22Rv1 (cell line): ENCODE measurements at regions not wholly inside any gene's neighbourhood (a gene's known extent, or its start where the extent isn't known, plus 50 kb on each side); places are given as distances from the start of the nearest gene placed in this dataset.

Experiments used
- H3K27ac ChIP-seq: fragments of 450-650 bp; 2 replicates; pipeline ENCODE4 v1.5.1; 2017
- ZFX ChIP-seq: fragments of 450-650 bp; IDR thresholded peaks from 2 replicates; pipeline ENCODE4 v1.6.1; 2017; ENCODE audit warnings: antibody characterized with exemption, borderline replicate concordance
- TF ChIP-seq, protein P1 (sequence below): fragments of 450-650 bp; IDR thresholded peaks from 2 replicates; pipeline ENCODE4 v1.5.1; 2017; ENCODE audit warnings: mild to moderate bottlenecking

DNA sequence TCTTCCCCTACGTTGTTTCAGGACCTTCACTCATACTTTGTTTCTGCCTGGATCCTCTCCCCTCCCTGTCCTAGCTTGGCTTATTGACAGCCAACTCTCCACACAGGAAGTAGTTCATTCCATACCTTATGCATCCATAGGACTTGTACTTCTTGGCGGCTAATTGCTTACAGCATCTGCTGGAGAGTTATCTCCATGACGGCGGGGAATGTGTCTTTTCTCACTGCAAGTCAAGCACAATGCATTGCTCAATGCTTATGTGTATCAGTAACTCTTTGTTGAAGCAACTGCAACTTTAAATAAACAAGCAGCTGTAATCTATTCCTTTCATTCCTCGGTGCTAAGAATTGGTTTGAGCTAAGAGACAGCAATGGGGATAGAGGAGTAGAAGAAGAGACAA, 551.3 kb upstream of the EPHA7 start:
- no peak for TF ChIP-seq ZFX
- TF ChIP-seq, protein P1, sequence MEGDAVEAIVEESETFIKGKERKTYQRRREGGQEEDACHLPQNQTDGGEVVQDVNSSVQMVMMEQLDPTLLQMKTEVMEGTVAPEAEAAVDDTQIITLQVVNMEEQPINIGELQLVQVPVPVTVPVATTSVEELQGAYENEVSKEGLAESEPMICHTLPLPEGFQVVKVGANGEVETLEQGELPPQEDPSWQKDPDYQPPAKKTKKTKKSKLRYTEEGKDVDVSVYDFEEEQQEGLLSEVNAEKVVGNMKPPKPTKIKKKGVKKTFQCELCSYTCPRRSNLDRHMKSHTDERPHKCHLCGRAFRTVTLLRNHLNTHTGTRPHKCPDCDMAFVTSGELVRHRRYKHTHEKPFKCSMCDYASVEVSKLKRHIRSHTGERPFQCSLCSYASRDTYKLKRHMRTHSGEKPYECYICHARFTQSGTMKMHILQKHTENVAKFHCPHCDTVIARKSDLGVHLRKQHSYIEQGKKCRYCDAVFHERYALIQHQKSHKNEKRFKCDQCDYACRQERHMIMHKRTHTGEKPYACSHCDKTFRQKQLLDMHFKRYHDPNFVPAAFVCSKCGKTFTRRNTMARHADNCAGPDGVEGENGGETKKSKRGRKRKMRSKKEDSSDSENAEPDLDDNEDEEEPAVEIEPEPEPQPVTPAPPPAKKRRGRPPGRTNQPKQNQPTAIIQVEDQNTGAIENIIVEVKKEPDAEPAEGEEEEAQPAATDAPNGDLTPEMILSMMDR, result no peak
- no peak overlapping the region for H3K27ac ChIP-seq

- TF ChIP-seq, protein P1, result no peak
- H3K27ac ChIP-seq, result no peak overlapping the region
Observed at GRCh38 chr6:93968126-93968525, 548.8 kb upstream of the EPHA7 start.

- no peak overlapping the region for H3K27ac ChIP-seq
- TF ChIP-seq ZFX, result no peak
- TF ChIP-seq, protein P1, result no peak
Observed at GRCh38 chr6:93964926-93965325, 545.6 kb upstream of the EPHA7 start.

DNA sequence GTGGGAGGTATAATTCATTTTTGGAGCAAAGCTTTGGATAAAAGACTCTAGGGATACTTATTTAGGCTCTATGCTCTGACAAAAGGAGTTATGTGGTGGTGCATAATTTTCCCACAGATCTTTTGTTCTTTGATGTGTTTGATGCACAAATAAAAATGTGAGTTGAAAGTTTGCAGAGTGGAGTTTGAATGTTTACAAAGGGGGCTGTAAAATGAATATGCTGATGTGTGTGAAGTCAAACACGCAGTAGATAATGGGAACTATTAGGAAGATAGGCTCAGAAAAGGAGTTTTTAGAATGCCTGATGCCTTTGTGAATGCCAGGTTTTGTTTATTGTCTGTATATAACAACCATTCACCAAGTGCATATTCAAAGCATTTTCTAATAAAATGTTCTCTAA, 545.0 kb upstream of the EPHA7 start:
- TF ChIP-seq, protein P1, result no peak
- TF ChIP-seq ZFX, result no peak
- no peak overlapping the region for H3K27ac ChIP-seq

GRCh38 chr6:93962566-93962965, 543.2 kb upstream of the EPHA7 start:
- TF ChIP-seq, protein P1, result no peak
- H3K27ac ChIP-seq, result no peak overlapping the region

GRCh38 chr6:93954584-93954983, 535.2 kb upstream of the EPHA7 start:
- no peak for TF ChIP-seq ZFX
- TF ChIP-seq, protein P1, result no peak
- H3K27ac ChIP-seq, result no peak overlapping the region

DNA sequence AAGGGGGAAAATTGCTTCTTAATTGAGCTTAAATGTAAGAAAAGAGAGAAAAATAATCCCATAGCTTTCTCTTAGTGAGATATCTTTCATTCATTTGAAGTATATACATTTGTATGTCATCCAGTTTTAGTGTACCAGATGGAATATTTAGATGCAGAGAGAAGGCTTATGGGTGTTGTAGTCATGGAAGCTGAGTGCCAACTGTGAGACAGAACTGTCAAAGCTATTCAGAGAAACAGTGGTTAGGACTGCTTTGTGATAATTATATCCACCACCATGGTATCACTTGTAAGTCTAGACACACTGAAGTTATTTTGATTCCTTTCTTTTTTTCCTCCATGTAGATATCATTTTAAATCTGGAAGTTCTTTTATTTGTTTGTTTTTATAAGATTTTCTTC, 524.3 kb upstream of the EPHA7 start:
- no peak overlapping the region for H3K27ac ChIP-seq
- TF ChIP-seq ZFX, result no peak
- TF ChIP-seq, protein P1, result no peak
